Uterus (tissue), 3 donors: ENCODE measurements at regions not wholly inside any gene's neighbourhood (a gene's known extent, or its start where the extent isn't known, plus 50 kb on each side); places are given as distances from the start of the nearest gene placed in this dataset.

Experiments used
- DNase-seq, 2 donors: peaks; one replicate each; pipeline ENCODE4 v3.0.0-alpha.2; 2019 to 2020
- H3K27ac ChIP-seq, 2 donors: fragments of 200-600 bp; sonication (generic); 1 replicate in 1 of 2; 2 replicates in 1 of 2; pipeline ENCODE4 v1.5.1; 2016 to 2018
- H3K27me3 ChIP-seq, 2 donors: fragments of 200-600 bp; sonication (generic); one replicate each; pipeline ENCODE4 v1.5.1; 2018 to 2019; ENCODE audit warnings: control low read depth in 1 of 2
- H3K36me3 ChIP-seq, 2 donors: fragments of 200-600 bp; sonication (generic); one replicate each; pipeline ENCODE4 v1.5.1; 2019; ENCODE audit warnings: control low read depth in 1 of 2
- H3K4me1 ChIP-seq, 2 donors: fragments of 200-600 bp; sonication (generic); one replicate each; pipeline ENCODE4 v1.5.1; 2018 to 2019; ENCODE audit warnings: control low read depth in 1 of 2
- H3K4me3 ChIP-seq, 2 donors: fragments of 200-600 bp; sonication (generic); 1 replicate in 1 of 2; 2 replicates in 1 of 2; pipeline ENCODE4 v1.5.1; 2018 to 2019; ENCODE audit warnings: mild to moderate bottlenecking in 1 of 2
- H3K9me3 ChIP-seq, 2 donors: fragments of 200-600 bp; sonication (generic); one replicate each; pipeline ENCODE4 v1.5.1; 2019; ENCODE audit warnings: control low read depth in 1 of 2
- CTCF ChIP-seq, 4 experiments: fragments of 200-600 bp in 2 of 4; fragments of 450-650 bp in 2 of 4; sonication (generic) in 2 of 4; IDR thresholded peaks; one replicate each; pipeline ENCODE4 v1.5.1; 2016 to 2019; ENCODE audit warnings: antibody characterized with exemption in 4 of 4, mild to moderate bottlenecking in 2 of 4, moderate library complexity in 1 of 4
- POLR2A ChIP-seq, 2 donors: fragments of 450-650 bp; IDR thresholded peaks; one replicate each; pipeline ENCODE4 v1.6.1; 2016; ENCODE audit warnings: antibody characterized with exemption in 2 of 2, mild to moderate bottlenecking in 1 of 2, moderate library complexity in 1 of 2
- intact Hi-C: fragments of 100-400 bp; cut with DNase I; formaldehyde crosslinking; loops from one replicate; pipeline ENCODE4 v1.15.1; 2023; ENCODE audit warnings: low total_unique reads
- donor health status: DM: yes; HTN: yes; CAD: no.

- no peaks in the 10 kb centered on the region for H3K9me3 ChIP-seq
- no peak overlapping the region for H3K4me3 ChIP-seq
- H3K4me1 ChIP-seq, result no peaks in the 10 kb centered on the region
- intact Hi-C loops, result no loop called here
- no peaks in the 10 kb centered on the region for H3K36me3 ChIP-seq
- H3K27me3 ChIP-seq, result no peaks in the 10 kb centered on the region
- no peak for DNase-seq
- no peak overlapping the region for H3K27ac ChIP-seq
- no peak for TF ChIP-seq CTCF (IDR thresholded peaks at IDR 0.05)
- no peak for TF ChIP-seq POLR2A (IDR thresholded peaks at IDR 0.05)
These were observed 1315.4 kb downstream of the PCDH9 start for GRCh38 chr13:65914716-65915115.

DNA sequence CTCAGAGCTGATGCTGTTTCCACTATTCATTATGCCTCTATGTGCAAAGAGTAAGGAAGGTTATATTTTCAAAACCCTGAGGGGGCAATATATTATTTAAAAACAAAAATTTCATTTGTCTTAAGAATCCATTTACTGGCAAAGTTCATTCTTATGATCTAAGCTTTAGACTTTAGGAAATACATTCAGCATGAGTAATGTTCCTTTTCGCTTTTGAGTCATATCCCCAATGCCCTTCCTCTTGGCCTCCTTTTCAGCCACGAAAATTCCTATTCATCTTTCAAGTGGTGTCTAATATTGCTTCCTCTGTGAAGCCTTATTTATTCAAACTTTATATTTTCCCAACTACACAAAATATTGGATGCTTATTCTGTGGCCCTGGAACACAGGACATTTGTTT, 1317.0 kb downstream of the PCDH9 start:
- no peaks in the 10 kb centered on the region for H3K27me3 ChIP-seq
- no peak overlapping the region for H3K4me3 ChIP-seq
- no peak overlapping the region for H3K27ac ChIP-seq
- intact Hi-C loops, result no loop called here
- no peak for DNase-seq
- H3K9me3 ChIP-seq, result no peaks in the 10 kb centered on the region
- H3K4me1 ChIP-seq, result no peaks in the 10 kb centered on the region
- H3K36me3 ChIP-seq, result no peaks in the 10 kb centered on the region
- no peak for TF ChIP-seq POLR2A (IDR thresholded peaks at IDR 0.05)
- no peak for TF ChIP-seq CTCF (IDR thresholded peaks at IDR 0.05)

- intact Hi-C loops, result no loop called here
- no peaks in the 10 kb centered on the region for H3K27me3 ChIP-seq
- no peak overlapping the region for H3K27ac ChIP-seq
- DNase-seq, result no peak
- H3K36me3 ChIP-seq, result no peaks in the 10 kb centered on the region
- no peaks in the 10 kb centered on the region for H3K9me3 ChIP-seq
- TF ChIP-seq POLR2A (IDR thresholded peaks at IDR 0.05) (no peak), CTCF (IDR thresholded peaks at IDR 0.05) (no peak)
- no peaks in the 10 kb centered on the region for H3K4me1 ChIP-seq
- H3K4me3 ChIP-seq, result no peak overlapping the region
These were observed 1317.6 kb downstream of the PCDH9 start for GRCh38 chr13:65912516-65912915.

DNA sequence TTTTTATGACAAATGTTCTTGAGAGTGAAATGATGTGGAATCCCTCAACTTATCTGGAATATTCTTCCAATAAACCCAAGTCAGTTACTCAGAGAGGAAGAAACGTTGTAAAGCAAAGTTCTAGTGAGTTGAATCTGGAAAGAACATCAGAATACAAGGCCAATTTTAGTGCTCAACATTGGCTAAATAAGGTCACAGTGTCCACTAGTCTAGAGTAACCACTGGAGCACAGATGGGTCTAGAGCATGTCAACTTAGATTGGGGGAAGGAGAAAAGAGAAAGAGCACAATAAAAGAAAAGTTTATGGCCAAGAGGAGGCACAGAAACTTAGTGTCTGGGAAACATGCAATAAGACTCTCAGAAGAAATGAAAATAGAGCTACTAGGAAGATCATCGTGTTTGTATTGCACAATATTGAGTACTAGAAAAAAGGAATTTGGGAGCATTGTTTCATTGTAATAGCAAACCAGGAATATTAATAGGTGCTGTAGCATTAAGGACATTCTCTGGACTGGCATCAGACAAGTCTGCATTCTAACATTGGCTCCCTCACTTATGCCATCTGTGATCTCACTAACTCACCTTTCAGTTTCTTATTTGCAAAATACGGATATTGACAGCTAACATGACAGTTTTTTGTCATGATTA, 1318.5 kb downstream of the PCDH9 start:
- Histone ChIP-seq H3K27me3 (no peaks in the 10 kb centered on the region), H3K27ac (no peak overlapping the region), H3K4me1 (no peaks in the 10 kb centered on the region), H3K36me3 (no peaks in the 10 kb centered on the region), H3K4me3 (no peak overlapping the region), H3K9me3 (no peaks in the 10 kb centered on the region)
- no peak for DNase-seq
- intact Hi-C loops, result no loop called here
- TF ChIP-seq CTCF (IDR thresholded peaks at IDR 0.05) (no peak), POLR2A (IDR thresholded peaks at IDR 0.05) (no peak)

GRCh38 chr13:65909501-65909900, 1320.6 kb downstream of the PCDH9 start:
- intact Hi-C loops, result no loop called here

More at GRCh38 chr13:65909501-65909900, 1320.6 kb downstream of the PCDH9 start:
- H3K4me1 ChIP-seq, result no peaks in the 10 kb centered on the region
- H3K9me3 ChIP-seq, result no peaks in the 10 kb centered on the region
- DNase-seq, result no peak
- TF ChIP-seq POLR2A (IDR thresholded peaks at IDR 0.05), result no peak
- H3K36me3 ChIP-seq, result no peaks in the 10 kb centered on the region
- H3K4me3 ChIP-seq, result no peak overlapping the region
- no peak overlapping the region for H3K27ac ChIP-seq
- H3K27me3 ChIP-seq, result no peaks in the 10 kb centered on the region
